ENCODE measurements at regions not wholly inside any gene's neighbourhood (a gene's known extent, or its start where the extent isn't known, plus 50 kb on each side); places are given as distances from the start of the nearest gene placed in this dataset.
"Not testable (repeated sequence)": the region's sequence is repeated elsewhere in the genome, so short reads cannot be mapped to it uniquely, and the experiment has no call there.

DNA sequence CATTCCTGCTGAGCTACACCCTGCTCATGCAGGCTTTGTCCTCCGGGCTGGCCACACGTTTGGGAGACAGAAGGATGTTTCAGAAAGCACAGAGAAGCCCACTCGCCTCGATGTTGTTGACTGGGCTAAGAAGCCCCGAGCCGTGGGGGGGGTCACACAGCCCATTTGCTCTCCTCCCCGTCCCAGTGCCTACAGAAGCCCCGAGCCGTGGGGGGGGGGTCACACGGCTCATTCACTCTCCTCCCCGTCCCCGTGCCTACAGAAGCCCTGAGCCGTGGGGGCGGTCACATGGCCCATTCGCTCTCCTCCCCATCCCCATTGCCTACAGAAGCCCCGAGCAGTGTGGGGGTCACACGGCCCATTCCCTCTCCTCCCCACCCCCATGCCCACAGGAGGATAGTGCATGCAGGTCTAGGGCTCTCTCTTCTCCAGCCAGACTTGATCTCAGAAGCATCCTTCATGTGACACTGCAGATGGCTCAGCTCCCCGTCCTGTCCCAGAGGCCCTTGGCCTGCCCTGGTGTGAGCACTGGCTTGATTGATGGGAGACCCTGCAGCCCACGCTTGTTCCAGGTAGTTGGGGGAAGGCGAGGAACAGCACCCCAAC is 72.9 kb downstream of the NPIPB11 start:
- H3K27ac ChIP-seq = not testable (repeated sequence)

GRCh38 chr16:29330623-29331022 is 75.9 kb downstream of the NPIPB11 start:
- H3K27ac ChIP-seq; DNase-seq (ENCODE audit: low read depth, low spot score): not testable (repeated sequence)

More for the DNA sequence above, 72.9 kb downstream of the NPIPB11 start:
- not testable (repeated sequence) for DNase-seq (ENCODE audit: low read depth, low spot score)

DNA sequence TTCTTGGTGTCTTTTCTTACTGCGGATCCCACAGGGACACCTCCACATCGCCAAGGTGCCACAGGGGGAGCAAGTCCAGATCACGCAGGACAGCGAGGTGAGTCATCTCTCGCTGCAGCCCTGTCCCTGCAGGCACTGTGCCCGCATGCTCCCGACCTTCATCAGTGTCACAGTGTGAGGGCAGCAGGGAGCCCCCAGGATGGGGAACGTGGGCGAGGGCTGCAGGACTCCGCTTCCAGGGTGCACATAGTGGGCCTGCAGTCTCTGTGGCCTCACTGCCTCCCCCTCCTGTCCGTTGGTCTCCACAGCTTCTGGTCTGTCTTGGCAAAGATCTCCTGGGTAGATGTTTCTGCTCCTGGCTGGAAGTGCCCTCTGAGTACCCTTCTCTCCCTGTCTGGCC is 78.0 kb downstream of the NPIPB11 start:
- not testable (repeated sequence) for H3K27ac ChIP-seq; DNase-seq (ENCODE audit: low read depth, low spot score)

- H3K27ac ChIP-seq; DNase-seq (ENCODE audit: low read depth, low spot score): not testable (repeated sequence)
These were observed 78.7 kb downstream of the NPIPB11 start for GRCh38 chr16:29327631-29328408.

GRCh38 chr16:29326164-29327125 is 80.1 kb downstream of the NPIPB11 start:
- H3K27ac ChIP-seq; DNase-seq (ENCODE audit: low read depth, low spot score): not testable (repeated sequence)

GRCh38 chr16:29323725-29324124 is 82.8 kb downstream of the NPIPB11 start:
- not testable (repeated sequence) for DNase-seq (ENCODE audit: low read depth, low spot score); H3K27ac ChIP-seq

- no peak for DNase-seq (ENCODE audit: low read depth, low spot score)
- H3K27ac ChIP-seq = no peak overlapping the region
These were observed 84.9 kb downstream of the NPIPB11 start for GRCh38 chr16:29321585-29321984.

DNA sequence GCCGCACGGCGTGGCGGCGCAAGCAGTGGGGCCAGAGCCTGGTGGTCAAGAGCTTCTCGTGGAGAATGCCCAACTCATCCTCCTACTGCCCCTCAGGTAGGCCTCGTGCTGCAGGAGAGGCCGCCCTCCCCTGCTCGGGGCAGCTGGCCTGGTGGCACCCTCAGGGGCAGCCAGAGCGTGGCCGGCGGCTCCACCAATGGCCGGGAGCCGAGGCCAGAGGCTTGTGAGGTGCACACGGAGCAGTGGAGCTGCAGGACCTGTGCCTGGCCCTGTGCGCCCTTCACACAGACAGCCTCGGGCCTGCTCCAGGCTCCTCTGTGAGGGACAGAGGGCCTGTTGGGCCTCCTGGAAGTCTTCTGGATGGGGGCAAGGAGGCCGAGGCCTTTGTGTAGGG is 85.5 kb downstream of the NPIPB11 start:
- H3K27ac ChIP-seq = no peak overlapping the region
- no peak for DNase-seq (ENCODE audit: low read depth, low spot score)

DNA sequence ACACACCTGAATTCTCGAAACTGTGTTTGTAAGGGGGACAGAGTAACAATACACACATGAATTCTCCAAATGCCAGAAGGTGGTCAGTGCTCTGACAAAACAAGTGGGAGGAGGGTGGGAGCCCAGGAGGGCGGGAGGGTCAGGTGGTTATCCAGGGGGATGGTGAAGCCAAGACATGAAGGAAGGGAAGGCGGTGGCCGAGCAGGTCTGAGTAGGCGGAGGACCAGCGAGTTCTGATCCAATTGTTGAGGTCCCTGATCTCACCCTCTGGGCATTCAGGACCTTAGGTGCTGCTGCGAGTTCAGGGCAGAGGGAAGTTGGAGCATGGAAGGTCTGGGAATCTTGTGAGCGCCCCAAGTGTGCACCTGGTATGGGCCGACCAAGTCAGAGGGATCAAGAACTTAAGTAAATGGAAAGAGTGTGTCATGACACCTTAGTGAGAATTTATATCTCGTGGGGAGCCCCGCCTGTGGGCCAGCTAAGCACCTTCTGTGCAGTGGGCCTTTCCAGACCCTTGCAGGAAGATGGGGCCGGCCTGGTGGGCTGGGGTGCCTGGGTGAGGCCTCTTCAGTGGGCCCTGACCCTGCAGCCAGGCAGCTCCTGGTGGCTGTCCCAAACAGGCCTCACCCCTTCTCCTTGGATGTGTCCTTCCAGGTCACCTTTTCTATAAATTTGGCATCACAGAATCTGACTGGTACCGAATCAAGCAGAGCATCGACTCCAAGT is 86.1 kb downstream of the NPIPB11 start:
- H3K27ac ChIP-seq = no peak overlapping the region
- DNase-seq (ENCODE audit: low read depth, low spot score) = no peak

DNA sequence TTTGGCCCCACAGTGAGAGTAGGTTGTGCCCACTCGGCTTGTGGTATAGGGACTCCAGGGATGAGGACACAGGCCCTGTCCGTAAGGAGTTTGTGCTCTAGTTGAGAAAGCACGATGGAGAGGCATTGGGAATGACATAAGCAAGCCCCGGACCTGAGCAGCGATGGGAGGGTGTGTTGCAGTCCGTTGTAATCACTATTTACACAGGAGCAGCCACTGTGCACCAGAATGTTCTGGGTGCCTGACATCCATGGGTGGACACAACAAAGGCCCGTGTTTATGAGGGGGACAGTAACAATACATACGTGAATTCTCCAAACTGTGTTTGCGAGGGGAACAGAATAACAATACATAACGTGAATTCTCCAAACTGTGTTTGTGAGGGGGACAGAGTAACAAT is 86.8 kb downstream of the NPIPB11 start:
- no peak overlapping the region for H3K27ac ChIP-seq
- no peak for DNase-seq (ENCODE audit: low read depth, low spot score)

DNA sequence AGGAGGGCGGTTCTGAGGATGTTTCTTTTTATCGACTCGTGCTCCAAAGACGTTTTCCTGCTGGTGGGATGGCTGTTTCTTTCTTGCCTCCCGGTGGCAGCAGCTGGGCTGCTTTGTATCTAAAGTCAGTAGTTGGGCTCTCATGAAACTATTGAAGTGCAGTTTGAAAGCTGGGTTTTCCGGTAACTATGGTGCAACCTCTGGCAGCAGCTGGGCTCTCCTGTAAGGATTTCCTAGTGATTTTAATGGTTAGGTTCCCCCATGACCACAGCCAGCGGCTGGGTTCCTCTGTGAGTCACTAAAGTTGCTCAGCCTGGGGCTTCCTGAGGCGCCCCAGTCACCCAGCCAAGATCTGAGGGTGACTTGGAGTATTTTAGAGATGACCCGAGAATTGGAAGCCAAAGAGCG is 87.9 kb downstream of the NPIPB11 start:
- not testable (repeated sequence) for DNase-seq (ENCODE audit: low read depth, low spot score); H3K27ac ChIP-seq

GRCh38 chr16:29318037-29318436 is 88.5 kb downstream of the NPIPB11 start:
- H3K27ac ChIP-seq = no peak overlapping the region
- DNase-seq (ENCODE audit: low read depth, low spot score) = no peak

- DNase-seq (ENCODE audit: low read depth, low spot score) = no peak
- no peak overlapping the region for H3K27ac ChIP-seq
These were observed 89.2 kb downstream of the NPIPB11 start for GRCh38 chr16:29317269-29317668.

- H3K27ac ChIP-seq = no peak overlapping the region
- DNase-seq (ENCODE audit: low read depth, low spot score) = no peak
These were observed 89.7 kb downstream of the NPIPB11 start for GRCh38 chr16:29316761-29317183.

GRCh38 chr16:29315916-29316517 is 90.5 kb downstream of the NPIPB11 start:
- H3K27ac ChIP-seq = no peak overlapping the region
- DNase-seq (ENCODE audit: low read depth, low spot score) = no peak

- no peak overlapping the region for H3K27ac ChIP-seq
- no peak for DNase-seq (ENCODE audit: low read depth, low spot score)
These were observed 91.5 kb downstream of the NPIPB11 start for GRCh38 chr16:29315046-29315445.

- no peak overlapping the region for H3K27ac ChIP-seq
- DNase-seq (ENCODE audit: low read depth, low spot score) = no peak
These were observed 92.1 kb downstream of the NPIPB11 start for GRCh38 chr16:29314292-29314934.

DNA sequence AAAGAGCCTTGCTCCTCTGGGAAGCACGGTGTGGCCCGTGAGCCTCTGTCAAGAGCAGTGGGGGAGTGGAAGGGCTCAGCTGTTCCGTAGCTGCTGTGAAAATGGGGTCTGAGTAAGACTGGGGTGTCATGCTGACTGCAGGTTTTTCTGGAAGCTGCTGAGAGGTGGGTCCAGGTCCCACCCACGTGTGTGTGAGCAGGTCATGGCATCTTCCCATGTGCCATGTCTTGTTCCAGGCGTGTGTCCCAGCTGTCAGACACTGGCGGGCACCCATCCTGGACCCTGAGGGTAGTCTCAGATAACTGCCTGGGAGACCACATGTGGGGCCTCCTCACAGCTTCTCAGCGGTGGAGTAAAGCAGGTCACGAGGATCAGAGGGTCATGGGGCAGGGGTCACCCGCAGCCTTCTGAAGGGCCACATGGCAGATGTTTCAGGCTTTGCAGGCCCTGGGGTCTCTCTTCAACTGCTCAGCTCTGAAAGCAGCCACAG is 92.9 kb downstream of the NPIPB11 start:
- no peak overlapping the region for H3K27ac ChIP-seq

More for the DNA sequence above, 92.9 kb downstream of the NPIPB11 start:
- DNase-seq (ENCODE audit: low read depth, low spot score) = no peak

All from epithelial cell of prostate (primary cell).